ENCODE measurements at regions not wholly inside any gene's neighbourhood (a gene's known extent, or its start where the extent isn't known, plus 50 kb on each side); places are given as distances from the start of the nearest gene placed in this dataset.
"Not testable (repeated sequence)": the region's sequence is repeated elsewhere in the genome, so short reads cannot be mapped to it uniquely, and the experiment has no call there.

DNA sequence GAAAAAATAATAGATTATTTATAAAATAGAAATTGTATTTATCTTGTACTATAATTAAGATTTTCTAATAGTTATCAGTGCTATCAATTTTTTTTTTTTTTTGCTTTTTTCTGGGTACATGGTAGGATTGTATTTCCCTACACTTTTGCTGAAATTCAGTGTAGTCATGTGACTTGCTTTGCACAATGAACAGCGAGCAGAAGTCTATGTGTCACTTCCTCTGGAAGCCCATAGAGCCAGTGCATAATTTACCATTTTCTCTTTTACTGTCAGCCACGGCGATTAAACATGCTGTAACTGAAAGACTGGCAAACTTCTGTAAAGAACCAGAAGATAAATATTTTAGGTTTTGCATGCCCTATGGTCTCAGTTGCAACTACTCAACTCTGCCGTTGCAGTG is 80.8 kb upstream of the PPP1R12A start:
- DNase-seq (ENCODE audit: low read depth): no peak
- TF ChIP-seq, protein P1, sequence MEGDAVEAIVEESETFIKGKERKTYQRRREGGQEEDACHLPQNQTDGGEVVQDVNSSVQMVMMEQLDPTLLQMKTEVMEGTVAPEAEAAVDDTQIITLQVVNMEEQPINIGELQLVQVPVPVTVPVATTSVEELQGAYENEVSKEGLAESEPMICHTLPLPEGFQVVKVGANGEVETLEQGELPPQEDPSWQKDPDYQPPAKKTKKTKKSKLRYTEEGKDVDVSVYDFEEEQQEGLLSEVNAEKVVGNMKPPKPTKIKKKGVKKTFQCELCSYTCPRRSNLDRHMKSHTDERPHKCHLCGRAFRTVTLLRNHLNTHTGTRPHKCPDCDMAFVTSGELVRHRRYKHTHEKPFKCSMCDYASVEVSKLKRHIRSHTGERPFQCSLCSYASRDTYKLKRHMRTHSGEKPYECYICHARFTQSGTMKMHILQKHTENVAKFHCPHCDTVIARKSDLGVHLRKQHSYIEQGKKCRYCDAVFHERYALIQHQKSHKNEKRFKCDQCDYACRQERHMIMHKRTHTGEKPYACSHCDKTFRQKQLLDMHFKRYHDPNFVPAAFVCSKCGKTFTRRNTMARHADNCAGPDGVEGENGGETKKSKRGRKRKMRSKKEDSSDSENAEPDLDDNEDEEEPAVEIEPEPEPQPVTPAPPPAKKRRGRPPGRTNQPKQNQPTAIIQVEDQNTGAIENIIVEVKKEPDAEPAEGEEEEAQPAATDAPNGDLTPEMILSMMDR (conservative IDR thresholded peaks at IDR 0.05; ENCODE audit: low read depth, low read length): no peak

DNA sequence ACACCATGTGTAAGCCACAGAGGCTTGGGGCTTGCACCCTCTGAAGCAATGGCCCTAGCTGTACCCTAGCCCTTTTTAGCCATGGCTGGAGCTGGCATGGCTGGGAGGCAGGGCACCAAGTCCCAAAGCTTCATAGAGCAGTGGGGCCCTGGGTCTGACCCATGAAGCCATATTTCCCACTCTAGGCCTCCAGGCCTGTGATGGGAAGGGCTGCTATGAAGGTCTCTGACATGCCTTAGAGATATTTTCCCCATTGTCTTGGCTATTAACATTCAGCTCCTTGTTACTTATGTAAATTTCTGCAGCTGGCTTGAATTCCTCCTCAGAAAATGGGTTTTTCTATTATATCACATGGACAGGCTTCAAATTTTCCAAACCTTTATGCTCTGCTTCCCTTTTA is 68.8 kb upstream of the PPP1R12A start:
- H3K4me3 ChIP-seq (ENCODE audit: low read length); DNase-seq (ENCODE audit: low read depth): not testable (repeated sequence)

More for the DNA sequence above, 80.8 kb upstream of the PPP1R12A start:
- H3K4me3 ChIP-seq (ENCODE audit: low read length): no peak overlapping the region

DNA sequence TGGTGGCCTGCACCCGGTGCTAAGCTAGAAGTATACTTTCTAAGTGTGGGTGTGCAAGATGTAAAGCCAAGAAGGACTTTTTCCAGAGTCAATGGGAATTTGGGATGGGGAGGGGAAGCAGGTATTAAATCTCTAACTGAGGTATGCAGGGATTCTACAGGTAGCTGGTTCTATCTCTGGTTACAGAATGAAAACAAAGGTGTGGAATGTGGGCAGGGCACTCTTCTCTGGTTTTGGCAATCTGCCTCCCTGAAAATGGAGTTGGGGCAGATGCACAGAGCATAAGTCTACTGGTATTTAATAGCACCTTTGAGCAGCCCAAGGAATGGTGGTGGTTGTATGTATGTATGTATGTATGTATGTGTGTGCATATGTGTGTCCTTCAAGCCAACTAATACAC is 66.7 kb upstream of the PPP1R12A start:
- H3K4me3 ChIP-seq (ENCODE audit: low read length): no peak overlapping the region
- DNase-seq (ENCODE audit: low read depth): no peak
- TF ChIP-seq, protein P1 (conservative IDR thresholded peaks at IDR 0.05; ENCODE audit: low read depth, low read length): no peak

GRCh38 chr12:80000831-80001230 is 65.9 kb upstream of the PPP1R12A start:
- TF ChIP-seq, protein P1 (conservative IDR thresholded peaks at IDR 0.05; ENCODE audit: low read depth, low read length): no peak

DNA sequence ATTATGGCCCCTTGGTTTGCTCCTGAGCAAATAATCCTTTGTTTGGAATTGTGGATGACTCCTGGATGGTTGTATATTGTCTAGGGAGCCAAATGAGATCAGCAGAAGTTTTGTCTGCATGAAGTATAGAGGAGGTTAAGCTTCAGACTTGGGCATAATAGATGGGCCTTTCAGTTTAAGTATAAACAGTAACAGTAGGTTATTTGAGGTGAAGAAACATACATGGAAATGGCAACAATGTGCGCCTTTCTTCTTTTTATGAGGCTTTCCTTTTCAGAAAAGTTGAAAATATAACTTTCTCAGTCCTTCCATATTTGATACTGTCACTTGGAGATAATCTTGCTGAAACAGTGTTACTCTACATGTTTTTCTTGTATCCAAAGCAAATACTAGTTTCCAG is 63.7 kb upstream of the PPP1R12A start:
- DNase-seq (ENCODE audit: low read depth): no peak
- no peak overlapping the region for H3K4me3 ChIP-seq (ENCODE audit: low read length)
- TF ChIP-seq, protein P1 (conservative IDR thresholded peaks at IDR 0.05; ENCODE audit: low read depth, low read length): no peak

More at GRCh38 chr12:80000831-80001230, 65.9 kb upstream of the PPP1R12A start:
- DNase-seq (ENCODE audit: low read depth): no peak
- H3K4me3 ChIP-seq (ENCODE audit: low read length): no peak overlapping the region

DNA sequence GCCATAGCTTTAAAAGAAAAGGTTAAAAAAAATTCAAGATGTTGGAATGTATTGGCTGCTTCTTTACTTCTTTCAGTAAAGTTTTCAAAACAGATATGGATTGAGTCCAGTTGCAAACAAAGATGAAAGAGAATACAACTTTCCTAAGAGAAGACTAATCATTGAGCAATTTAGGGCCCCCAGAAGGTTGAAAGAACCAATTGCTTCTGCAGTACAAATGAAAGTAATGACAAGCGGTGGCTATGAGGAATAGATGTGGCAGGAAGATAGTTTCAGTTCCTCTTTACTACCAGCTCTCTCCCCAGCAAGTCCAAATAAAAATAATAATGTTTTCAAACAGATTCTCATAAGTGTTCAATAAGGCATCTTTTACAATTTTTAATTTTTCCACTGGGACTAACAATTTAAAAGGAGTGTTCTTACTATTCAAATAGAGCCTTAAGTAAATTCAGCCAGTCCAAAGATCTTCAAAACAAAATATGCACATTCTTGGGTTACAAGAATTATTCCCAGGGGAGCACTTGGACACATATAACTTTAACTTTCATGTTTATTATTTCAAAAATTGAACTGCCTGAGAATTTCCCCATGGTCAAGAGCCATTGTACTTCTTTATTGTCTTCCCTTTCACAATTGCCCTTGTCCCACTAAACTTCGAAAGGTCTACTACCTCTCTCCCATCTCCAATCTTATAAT is 62.3 kb upstream of the PPP1R12A start:
- H3K4me3 ChIP-seq (ENCODE audit: low read length): no peak overlapping the region
- TF ChIP-seq, protein P1 (conservative IDR thresholded peaks at IDR 0.05; ENCODE audit: low read depth, low read length): no peak
- no peak for DNase-seq (ENCODE audit: low read depth)

- H3K4me3 ChIP-seq (ENCODE audit: low read length); DNase-seq (ENCODE audit: low read depth): not testable (repeated sequence)
These were observed 60.6 kb upstream of the PPP1R12A start for GRCh38 chr12:79995385-79996084.
